ENCODE measurements at regions not wholly inside any gene's neighbourhood (a gene's known extent, or its start where the extent isn't known, plus 50 kb on each side); places are given as distances from the start of the nearest gene placed in this dataset.
"Not testable (repeated sequence)": the region's sequence is repeated elsewhere in the genome, so short reads cannot be mapped to it uniquely, and the experiment has no call there.

DNA sequence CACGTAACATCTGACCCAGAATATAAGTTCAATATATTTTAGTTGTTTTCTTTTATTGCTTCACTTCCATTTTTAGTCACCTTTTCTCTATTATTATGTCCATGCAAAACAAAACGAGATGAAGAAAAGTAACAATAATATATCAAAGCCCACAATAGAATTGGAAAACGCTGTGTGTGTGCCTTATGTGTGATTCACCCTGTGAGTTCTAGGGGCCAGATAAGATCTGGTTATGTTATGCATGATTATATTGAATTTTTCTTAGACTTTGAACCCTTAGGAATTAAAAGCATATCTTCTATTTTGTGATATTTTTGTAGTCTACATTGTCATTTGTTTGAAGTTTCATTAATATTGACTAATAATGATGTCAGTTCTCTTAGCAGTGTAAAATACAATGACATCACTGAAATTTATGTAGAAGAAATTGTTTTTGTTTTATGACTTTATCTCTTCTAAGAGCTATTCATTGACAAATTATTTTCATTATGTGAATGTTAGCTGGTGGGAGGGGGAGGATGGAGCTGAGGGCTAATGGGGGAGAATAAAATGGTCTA is 243.6 kb downstream of the TFAP2B start:
- DNase-seq = no peak

DNA sequence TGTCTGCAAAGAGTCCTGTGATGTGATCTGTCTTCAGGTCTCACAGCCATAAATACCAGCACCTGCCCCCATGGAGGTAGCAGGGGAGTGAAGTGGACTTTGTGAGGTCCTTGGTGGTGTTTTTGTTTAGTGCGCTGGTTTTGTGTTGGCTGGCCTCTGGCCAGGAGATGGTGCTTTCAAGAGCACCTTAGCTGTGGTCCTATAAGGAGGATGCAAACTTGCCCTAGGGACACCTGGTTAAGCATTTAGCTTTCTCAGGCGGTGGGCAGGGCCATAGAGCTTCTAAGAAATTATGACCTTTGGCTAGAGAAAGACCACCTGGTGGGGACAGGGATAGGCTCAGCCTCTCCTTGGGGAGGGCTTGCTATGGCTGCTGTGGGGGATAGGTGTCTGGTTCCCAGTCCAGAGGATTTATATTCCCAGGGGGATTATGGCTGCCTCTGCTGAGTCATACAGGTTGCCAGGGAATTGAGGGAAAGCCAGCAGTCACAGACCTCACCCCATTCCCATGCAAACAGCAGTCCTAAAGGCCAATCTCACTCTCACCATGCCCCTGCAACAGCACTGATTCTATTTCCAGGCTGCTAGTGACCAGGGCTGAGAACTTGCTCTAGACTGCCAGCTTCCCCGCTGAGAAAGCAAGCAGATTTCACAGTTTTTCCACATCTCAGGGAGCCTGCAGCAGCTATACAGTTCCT is 259.3 kb downstream of the TFAP2B start:
- DNase-seq = no peak

DNA sequence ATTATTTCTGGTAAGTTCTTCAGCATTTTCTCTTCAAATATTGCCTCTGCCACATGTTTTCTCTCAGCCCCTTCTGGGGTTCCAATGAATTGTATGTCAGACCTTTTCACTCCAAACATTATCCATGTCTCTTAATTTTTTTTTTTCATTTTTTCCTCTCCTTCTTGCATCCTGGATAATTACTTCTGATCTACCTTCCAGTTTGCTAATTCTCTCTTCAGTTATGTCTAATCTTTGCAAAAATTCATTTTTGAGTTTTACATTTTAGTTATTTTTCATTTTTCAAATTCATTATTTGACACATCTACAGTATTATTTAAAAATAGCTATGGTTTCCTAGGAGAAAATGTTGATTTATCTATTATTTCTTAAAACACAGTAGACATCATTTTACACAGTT is 271.7 kb downstream of the TFAP2B start:
- DNase-seq = no peak

DNA sequence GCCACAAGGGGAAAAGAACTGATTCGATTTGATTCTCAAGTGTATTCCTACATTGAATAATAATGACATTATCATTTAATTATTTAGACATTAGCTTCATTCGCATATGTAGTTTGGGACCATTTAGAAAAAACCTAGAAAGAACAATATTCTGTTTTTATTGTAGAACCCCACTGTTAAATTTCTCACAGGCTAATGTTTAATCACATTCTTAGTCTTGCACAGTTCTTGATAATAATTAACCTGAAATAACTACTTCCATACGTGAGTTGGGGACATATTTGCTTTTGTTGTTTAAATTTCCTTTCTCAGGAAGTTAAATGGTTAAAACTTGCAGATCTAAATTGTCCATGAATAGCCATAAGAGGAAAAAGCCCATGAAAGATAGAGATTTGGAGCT is 275.2 kb downstream of the TFAP2B start:
- DNase-seq = no peak

DNA sequence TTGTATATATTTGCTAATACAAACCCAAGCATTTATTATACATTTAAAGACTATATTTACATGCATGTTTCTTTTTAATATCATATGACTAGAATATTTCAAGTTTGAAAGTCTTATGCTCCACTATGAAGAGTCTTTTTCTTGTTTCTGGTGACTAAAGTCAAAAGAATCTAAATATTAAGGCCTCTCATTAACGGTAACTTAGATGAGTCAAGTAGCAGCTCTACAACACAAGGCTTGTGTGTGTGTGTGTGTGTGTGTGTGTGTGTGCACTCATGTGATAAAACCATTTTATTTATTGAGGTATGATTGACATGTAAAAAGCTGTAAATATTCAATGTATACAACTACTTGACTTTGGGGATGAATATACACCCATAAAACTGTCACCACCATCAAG is 275.6 kb downstream of the TFAP2B start:
- no peak for DNase-seq

DNA sequence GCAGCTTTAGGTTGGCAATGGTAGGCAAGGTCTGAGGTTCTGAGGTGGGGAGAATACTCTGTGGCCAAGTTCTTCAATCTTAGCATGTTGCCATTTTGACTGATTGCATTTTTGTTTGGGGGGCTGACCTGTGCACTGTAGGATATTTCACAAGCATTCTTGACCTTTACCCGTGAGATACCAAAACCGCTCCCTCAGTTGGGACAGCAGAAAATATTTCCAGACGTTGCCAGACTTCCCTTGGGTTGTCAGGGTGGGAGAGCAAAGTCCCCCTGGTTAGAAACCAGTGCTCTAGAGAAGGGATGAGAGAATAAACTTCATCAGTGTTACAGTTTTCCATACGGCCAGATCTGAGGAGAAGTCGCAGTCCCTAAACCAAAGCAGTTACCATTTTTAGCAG is 279.6 kb downstream of the TFAP2B start:
- no peak for DNase-seq

DNA sequence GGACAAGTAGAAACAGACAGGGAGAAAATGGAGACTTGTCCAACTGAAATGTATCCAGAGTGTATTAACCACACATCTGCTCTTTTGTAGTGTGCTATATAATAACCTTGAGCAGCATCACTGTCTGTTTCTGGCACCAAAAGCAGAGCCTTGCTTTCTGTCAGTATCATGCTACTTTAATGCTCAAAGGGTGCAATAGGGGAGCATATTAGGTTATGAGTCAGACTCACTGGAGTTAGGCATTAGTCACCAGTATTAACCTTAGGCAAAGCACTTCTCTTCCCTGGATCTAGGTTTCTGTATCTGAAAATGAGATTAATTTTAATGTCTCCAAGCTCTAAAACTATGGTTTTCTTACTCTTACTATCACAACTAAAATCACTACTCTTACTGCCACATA is 280.1 kb downstream of the TFAP2B start:
- no peak for DNase-seq

DNA sequence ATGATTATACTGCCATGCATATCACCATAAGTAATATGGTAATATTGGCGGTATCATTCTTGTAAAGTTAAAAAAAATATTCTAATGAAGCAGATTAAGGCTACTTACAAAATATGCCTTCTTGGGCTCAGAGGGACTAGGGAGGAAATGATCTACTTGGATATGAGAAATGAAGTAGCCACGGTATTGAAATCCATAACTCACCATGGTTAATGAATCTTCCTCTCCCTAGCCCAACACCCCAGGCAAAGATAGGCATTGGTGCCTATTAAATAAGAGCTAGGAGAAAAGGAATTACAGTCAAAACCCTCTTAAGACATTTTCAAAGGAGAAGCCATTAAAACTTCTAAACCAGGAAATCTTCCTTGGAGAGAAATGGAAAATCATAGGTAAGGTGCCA is 280.5 kb downstream of the TFAP2B start:
- no peak for DNase-seq

DNA sequence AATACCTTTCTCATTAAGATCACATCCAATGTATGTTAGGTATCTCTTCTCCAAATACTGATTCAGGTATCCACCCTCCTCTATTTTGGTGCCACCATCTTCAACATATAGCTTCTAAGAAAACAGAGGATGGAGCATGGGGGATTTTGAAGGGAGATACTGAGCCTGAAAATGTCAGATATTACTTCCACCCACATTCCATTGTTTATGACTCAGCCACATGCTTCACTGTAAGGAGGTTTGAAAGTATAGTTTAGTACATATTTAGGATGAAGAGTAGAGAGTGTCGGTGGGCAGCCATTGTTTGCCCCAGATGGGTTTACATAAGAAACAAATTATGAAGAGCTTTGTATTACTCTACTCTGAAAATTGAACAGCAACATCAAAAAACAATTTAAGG is 286.7 kb downstream of the TFAP2B start:
- no peak for DNase-seq

DNA sequence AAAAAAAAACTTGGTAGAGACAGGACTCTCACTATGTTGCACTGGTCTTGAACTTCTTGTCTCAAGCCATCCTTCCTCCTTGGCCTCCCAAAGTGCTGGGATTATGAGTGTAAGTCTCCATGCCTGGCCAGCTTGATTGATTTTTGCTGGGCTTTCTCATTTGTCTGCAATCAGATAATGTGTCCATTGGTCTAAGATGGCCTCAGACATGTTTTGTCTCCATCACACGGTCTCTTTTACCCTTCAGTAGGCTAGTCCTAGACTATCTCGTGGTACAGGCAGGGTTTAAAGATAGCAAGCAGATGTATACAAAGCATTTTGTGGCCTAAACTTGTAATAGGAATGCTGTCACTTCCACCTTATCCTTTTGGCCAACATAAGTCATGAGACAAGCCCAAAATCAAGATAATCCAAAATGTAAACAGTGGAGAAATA is 289.1 kb downstream of the TFAP2B start:
- no peak for DNase-seq

DNA sequence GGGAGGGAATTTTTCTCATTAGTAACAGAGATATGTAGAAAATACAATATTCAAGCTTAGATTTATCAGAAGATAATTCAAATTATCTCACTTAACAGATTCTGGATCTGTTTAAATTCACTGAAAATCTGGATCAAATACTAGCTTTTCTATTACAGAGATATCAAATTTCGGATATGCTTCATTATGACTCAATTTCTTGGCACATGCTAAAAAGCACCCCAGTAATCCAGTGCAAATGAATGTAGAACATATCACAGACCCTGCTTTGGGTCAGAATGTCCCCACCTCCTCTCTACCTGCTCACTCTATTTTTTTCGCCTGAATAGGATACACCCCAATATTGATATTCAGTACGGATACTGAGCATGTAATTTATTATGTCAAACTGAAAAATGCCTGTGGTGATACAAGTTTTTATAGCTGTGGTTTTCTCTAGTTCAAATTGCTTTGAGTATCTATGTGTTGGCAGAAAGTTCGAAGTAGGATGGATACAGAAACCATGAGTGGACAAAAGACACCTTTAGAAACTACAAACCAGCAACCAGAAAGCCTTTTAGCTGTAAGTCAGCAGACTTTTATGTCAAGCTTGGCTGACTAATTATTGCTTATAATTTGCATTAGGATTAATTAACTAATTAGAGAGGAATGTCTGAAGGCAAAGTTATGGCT is 290.0 kb downstream of the TFAP2B start:
- DNase-seq = no peak

DNA sequence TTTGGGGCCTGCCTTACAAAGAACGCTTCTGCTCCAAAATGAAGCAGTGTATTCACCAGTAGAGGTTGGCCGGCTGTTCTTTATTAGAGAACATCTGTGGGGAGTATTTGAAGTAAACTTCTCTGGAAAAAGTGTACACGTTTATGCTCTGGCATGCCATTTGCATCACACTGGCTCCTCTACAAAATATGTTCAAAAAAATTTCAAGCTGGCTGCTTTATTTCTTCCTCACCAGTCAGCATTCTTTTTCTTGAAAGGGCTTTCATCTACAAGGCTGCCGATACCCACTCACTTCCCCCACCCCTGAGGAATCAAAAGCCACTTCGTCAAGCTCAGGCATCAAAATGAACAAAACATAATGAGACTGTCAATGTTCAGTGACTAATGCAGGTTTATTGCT is 294.1 kb downstream of the TFAP2B start:
- DNase-seq = no peak

DNA sequence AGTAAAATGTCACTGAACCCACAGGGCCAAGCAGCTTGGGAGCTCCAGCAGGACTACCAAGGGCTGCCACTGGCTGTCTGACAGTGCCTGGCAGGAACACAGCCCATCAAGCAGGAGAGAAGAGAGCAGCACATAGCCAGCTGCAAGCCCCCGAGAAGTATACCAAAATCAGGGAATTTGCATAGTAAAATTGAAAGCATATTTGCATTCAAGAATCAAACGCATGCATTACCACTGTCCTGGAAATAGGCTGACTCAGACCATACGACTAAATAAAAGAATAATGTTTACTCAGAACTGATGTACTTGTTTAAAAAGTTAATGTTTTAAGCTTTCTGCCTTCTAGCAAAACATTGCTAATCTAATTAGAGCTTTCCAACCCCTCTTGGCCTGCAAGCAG is 298.1 kb downstream of the TFAP2B start:
- DNase-seq = no peak

DNA sequence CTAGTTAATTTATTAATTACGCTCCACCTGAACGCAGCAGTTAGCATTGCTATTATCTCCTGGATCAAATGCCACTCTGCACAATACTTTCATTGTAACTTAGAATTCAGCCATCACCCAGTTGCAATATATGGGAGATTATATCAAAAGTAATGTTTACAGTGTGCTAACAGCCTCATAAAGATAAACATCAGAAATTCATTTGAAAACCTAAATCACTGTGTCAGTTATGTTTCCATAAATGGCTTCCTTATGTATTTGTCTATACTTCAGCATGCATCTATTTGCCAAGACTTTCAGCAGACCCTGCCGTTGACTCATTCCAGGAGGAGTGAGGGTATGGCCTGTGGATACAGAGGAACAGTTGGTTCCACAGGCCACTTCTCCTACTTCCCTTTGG is 300.1 kb downstream of the TFAP2B start:
- DNase-seq = no peak

DNA sequence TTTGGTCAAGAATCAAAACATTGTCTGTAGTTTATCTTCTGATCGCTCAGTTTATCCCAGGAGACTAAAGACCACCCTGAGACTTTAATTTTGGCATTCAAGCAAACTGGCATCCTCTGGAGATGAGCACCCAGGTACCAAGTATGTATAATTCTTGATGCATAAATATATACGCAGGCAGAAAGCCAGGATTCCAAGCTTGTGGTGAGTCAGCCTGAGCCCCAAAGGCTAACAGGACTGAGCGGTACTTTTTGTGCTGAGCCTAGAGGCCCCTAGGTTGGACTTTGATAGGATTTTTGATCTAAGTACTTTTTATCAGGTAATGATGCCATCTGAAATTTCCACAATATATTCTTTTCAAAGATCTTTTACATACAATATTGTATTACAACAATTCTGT is 301.3 kb downstream of the TFAP2B start:
- DNase-seq = no peak

DNA sequence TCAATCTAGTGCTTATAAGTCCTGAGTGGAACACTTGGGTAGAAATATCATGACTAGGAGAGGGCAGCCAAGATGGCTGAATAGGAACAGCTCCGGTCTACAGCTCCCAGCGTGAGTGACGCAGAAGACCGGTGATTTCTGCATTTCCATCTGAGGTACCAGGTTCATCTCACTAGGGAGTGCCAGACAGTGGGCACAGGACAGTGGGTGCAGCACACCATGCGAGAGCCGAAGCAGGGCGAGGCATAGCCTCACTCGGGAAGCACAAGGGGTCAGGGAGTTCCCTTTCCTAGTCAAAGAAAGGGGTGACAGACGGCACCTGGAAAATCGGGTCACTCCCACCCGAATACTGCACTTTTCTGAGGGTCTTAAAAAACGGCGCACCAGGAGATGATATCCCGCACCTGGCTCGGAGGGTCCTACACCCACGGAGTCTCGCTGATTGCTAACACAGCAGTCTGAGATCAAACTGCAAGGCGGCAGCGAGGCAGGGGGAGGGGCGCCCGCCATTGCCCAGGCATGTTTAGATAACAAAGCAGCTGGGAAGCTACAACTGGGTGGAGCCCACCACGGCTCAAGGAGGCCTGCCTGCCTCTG is 302.8 kb downstream of the TFAP2B start:
- not testable (repeated sequence) for DNase-seq

DNA sequence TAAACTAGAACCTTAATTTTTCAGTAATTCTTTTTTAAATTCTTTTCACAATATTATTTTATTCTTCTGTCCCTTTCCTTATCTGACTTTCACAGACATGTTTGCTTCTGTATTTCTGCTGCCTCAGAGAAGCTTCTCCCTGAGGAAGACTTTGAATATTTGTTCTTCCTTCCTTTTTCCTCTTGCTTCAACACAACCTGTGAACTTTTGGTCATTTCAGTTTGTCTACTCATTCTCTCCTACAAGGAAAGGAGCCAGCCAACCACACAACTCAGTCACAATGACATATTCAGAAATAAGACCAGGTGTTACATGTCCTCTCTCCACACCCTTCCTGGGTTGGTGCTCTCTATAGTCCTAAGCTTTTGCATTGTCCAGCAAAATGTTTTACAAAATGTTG is 310.4 kb downstream of the TFAP2B start:
- no peak for DNase-seq

DNA sequence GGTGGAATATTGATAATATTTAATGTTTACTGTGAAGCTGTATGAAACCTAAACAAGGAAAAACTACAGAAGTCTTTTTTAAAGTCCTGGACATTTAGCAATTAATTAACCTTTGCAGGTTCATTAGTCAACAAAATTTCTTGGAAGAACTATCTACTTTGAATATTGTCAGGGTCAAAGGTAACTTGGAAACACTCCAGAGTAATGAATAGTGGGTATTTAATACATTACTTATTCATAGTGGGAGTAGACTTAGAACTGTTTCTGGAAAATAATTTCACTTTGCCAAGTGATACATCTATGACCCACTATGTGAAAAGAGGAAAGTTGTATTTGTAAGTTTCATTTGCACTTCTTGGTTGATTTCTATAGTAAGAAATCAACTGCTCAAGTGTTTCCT is 319.1 kb downstream of the TFAP2B start:
- no peak for DNase-seq

DNA sequence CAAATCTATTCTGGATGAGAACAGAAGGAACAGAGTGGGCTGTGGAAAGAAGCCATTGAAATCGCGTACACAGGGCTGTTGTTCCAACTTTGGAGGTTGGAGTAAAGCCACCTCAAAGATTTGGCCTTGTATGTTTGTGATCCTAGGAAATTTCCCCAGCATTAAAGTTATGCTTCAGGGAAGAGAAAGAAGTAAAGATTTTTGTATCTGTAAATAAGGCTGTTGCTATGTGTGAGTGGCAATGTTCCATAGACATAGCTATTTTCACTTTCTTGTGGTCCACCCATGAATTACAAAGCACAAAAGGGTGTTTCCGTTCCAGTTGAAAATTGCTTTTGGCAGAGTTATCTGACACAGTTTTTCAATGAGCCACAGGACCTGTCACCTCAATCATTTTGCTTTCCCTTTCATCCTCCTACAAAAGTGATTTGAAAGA is 321.3 kb downstream of the TFAP2B start:
- no peak for DNase-seq

DNA sequence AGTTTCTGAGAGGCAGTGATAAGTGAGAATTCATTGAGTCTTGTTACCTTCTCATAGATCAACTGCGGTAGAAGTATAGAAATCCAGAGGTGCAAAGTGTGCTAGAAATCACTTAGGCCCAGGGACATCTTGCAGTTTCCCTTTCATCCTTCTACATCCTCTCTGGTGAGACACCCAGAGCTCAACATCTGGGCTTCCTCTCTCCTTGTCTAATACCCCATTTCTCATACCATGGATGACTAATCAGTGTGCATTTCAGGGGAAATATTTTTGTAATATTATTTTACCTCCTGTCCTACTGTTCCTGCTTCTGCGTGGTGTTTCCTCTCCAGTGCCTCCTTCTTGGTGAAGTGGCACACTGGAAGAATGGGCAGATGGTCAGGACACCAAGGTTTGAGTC is 322.4 kb downstream of the TFAP2B start:
- DNase-seq = no peak

DNA sequence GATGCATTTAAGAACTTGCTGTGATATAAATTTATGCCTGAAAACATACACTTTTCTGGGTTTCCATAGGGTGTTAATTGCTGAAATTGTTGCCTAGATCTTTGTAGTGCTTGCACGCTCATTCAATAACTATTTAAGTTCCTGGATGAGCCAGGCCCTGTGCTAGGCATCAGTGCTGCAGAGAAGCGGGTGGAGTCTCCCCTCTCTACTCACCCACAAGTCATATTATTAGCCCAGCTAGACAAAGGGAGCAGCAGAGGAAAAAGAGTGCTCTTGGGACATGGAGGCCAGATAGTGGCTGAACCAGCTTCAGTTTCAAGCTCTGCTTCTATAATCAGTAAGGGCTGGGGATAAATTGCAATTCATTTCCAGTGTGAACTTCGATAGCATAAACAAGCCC is 329.1 kb downstream of the TFAP2B start:
- DNase-seq = no peak

DNA sequence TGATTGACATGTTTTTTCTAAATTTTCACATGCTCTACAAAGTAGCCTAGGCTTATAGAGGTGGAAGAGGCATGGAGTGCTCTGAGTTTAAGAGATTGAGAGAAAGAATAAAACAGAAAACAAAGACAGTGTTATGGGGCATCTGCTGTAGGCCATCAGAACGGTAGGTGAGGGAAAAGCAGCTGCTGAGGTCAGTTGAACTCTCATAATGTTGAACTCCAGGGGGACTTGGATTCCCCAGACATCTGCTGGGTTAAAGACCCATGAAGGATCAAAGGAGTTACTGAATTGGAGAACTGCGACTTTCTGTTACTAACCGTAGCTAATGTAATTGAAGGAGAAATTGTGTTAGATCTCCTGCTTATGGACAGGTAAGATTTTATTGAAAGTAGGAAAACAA is 333.9 kb downstream of the TFAP2B start:
- DNase-seq = no peak

DNA sequence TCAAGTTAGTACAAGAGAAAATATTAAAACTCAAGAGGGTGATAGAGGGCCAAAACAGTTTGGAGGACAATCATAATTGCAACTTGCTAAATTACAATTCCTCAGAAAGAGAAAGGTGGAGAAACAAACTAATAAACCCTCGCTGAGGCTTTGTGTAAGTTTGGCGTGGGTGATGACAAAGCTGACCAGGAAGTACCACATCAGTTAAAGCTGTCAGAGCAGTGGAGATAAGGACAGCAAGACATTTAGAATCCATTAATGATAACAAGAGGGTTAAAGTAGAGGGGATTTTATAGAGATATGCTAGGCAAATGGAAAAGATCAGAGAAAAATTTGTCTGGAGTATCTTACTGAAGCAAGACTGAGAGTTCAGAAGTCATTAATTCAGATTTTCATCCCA is 334.4 kb downstream of the TFAP2B start:
- no peak for DNase-seq

DNA sequence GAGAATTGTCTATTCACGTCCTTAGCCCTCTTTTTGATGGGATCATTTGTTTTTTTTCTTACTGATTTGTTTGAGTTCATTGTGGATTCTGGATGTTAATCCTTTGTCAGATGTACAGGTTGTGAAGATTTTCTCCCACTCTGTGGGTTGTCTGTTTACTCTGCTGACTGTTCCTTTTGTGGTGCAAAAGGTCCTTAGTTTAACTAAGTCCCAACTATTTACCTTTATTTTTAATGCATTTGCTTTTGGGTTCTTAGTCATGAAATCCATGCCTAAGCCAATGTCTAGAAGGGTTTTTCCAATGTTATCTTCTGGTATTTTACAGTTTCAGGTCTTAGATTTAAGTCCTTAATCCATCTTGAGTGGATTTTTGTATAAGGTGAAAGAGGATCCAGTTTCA is 336.3 kb downstream of the TFAP2B start:
- DNase-seq = not testable (repeated sequence)
